Gastroesophageal sphincter (tissue), 4 donors: ENCODE measurements at regions not wholly inside any gene's neighbourhood (a gene's known extent, or its start where the extent isn't known, plus 50 kb on each side); places are given as distances from the start of the nearest gene placed in this dataset.

ENCODE experiments used
- ATAC-seq: fragments of 150-250 bp; one replicate; pipeline ENCODE4 v1.9.1; 2016; ENCODE audit warnings: mild to moderate bottlenecking, moderate library complexity
- H3K27ac ChIP-seq, 4 donors: fragments of 200-600 bp; sonication (generic) in 3 of 4; 1 replicate in 3 of 4; 2 replicates in 1 of 4; pipeline ENCODE4 v1.5.1; 2016 to 2019
- H3K27me3 ChIP-seq: fragments of 200-600 bp; sonication (generic); one replicate; pipeline ENCODE4 v1.5.1; 2019
- H3K36me3 ChIP-seq, 2 donors: fragments of 200-600 bp; sonication (generic); one replicate each; pipeline ENCODE4 v1.5.1; 2019; ENCODE audit warnings: control low read depth in 1 of 2
- H3K4me1 ChIP-seq, 3 donors: fragments of 200-600 bp; sonication (generic); 1 replicate in 2 of 3; 2 replicates in 1 of 3; pipeline ENCODE4 v1.5.1; 2016 to 2019; ENCODE audit warnings: control low read depth in 2 of 3
- H3K4me3 ChIP-seq, 2 donors: fragments of 200-600 bp; sonication (generic); one replicate each; pipeline ENCODE4 v1.5.1; 2019; ENCODE audit warnings: mild to moderate bottlenecking in 1 of 2, moderate library complexity in 1 of 2
- H3K9me3 ChIP-seq, 3 donors: fragments of 200-600 bp; sonication (generic); one replicate each; pipeline ENCODE4 v1.5.1; 2017 to 2019; ENCODE audit warnings: control low read depth in 2 of 3
- CTCF ChIP-seq, 4 experiments: fragments of 200-600 bp in 2 of 4; fragments of 450-650 bp in 2 of 4; sonication (generic) in 1 of 4; IDR thresholded peaks; one replicate each; pipeline ENCODE4 v1.5.1; 2017 to 2019; ENCODE audit warnings: antibody characterized with exemption in 4 of 4, mild to moderate bottlenecking in 2 of 4, moderate library complexity in 2 of 4
- EP300 ChIP-seq: sonication (generic); formaldehyde crosslinking; IDR thresholded peaks from one replicate; pipeline ENCODE4 v1.6.1; 2017; ENCODE audit warnings: antibody characterized with exemption, mild to moderate bottlenecking
- POLR2A ChIP-seq, 2 donors: fragments of 450-650 bp; IDR thresholded peaks; one replicate each; pipeline ENCODE4 v1.6.1; 2017; ENCODE audit warnings: antibody characterized with exemption in 2 of 2, mild to moderate bottlenecking in 2 of 2, moderate library complexity in 1 of 2
- POLR2AphosphoS5 ChIP-seq: sonication (generic); formaldehyde crosslinking; IDR thresholded peaks from one replicate; pipeline ENCODE4 v1.6.1; 2017; ENCODE audit warnings: antibody characterized with exemption
- WGBS, 2 donors: methylation state at CpG; one replicate each; pipeline ENCODE4 v1.1.5; 2018; ENCODE audit warnings: low coverage in 1 of 2; 5-methylcytosine and 5-hydroxymethylcytosine counted together

GRCh38 chr5:165836046-165836445 lies 2330.6 kb downstream of the MAT2B start:
- no peaks in the 10 kb centered on the region for H3K9me3 ChIP-seq
- no peaks in the 10 kb centered on the region for H3K4me1 ChIP-seq
- TF ChIP-seq POLR2A (IDR thresholded peaks at IDR 0.05) (no peak), POLR2AphosphoS5 (no peak), CTCF (IDR thresholded peaks at IDR 0.05) (no peak), EP300 (no peak)
- 68% methylated on average over 1 of the region's 1 CpG; no CpG with 5 or more reads in 1 of the 2 donors for WGBS, 2 donors
- H3K27ac ChIP-seq: no peak overlapping the region
- ATAC-seq: no peak
- H3K36me3 ChIP-seq: no peaks in the 10 kb centered on the region
- H3K27me3 ChIP-seq: no peaks in the 10 kb centered on the region
- H3K4me3 ChIP-seq: no peak overlapping the region

DNA sequence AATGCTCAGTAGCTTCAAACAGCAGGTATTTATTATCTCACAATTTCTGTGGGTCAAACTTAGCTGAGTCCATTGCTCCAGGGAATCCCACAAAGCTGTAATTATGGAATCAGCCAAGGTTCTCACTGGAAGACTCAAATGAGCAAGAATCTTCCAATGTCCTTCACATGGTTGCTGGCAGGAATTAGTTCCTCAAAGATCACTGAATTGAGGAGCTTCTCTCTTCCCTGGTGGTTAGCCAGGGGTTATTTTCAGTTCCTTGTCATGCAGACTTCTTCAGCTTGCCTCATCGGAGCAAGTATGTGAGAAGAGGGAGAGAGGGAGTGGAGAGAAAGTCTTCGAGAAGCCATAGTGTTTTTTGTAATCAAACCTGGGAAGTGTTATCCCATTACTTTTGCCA lies 2331.9 kb downstream of the MAT2B start:
- Histone ChIP-seq H3K27me3 (no peaks in the 10 kb centered on the region), H3K4me3 (no peak overlapping the region), H3K36me3 (no peaks in the 10 kb centered on the region), H3K9me3 (no peaks in the 10 kb centered on the region), H3K27ac (no peak overlapping the region), H3K4me1 (no peaks in the 10 kb centered on the region)
- no peak for ATAC-seq
- WGBS, 2 donors: 68 to 69% methylated on average over 2 of the region's 2 CpGs
- no peak for TF ChIP-seq EP300
- TF ChIP-seq CTCF (IDR thresholded peaks at IDR 0.05): no peak
- no peak for TF ChIP-seq POLR2AphosphoS5
- TF ChIP-seq POLR2A (IDR thresholded peaks at IDR 0.05): no peak

DNA sequence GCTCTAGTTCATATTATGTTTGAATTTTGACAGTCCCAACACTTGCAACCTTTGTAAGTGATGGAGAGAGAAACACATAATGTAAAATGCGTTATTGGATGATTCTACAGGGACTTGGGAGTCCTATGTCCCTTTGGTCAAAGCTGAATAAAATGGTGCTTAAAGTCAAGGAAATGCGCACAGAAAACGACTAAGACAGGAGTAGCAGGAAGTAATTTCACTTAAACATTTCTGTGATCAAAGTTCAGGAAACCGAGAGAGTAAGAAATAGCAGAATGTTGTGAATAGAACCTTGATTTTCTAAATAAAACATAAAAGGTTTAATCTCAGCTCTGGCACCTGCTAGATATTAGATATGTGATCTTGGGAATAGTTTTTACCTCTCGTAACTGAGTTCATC lies 2339.2 kb downstream of the MAT2B start:
- 87% methylated on average over 5 of the region's 5 CpGs for WGBS, 2 donors
- no peak overlapping the region for H3K27ac ChIP-seq
- H3K9me3 ChIP-seq: no peaks in the 10 kb centered on the region
- no peaks in the 10 kb centered on the region for H3K36me3 ChIP-seq
- no peak overlapping the region for H3K4me3 ChIP-seq
- no peak for TF ChIP-seq POLR2AphosphoS5
- no peak for TF ChIP-seq POLR2A (IDR thresholded peaks at IDR 0.05)
- H3K4me1 ChIP-seq: no peaks in the 10 kb centered on the region
- no peak for ATAC-seq
- no peaks in the 10 kb centered on the region for H3K27me3 ChIP-seq

GRCh38 chr5:165858118-165858517 lies 2352.7 kb downstream of the MAT2B start:
- TF ChIP-seq POLR2AphosphoS5: no peak
- no peak for TF ChIP-seq EP300
- Histone ChIP-seq H3K27me3 (no peaks in the 10 kb centered on the region), H3K4me1 (no peaks in the 10 kb centered on the region), H3K36me3 (no peaks in the 10 kb centered on the region), H3K27ac (no peak overlapping the region), H3K4me3 (no peak overlapping the region), H3K9me3 (no peaks in the 10 kb centered on the region)
- 80 to 100% methylated on average over 1 of the region's 1 CpG for WGBS, 2 donors
- ATAC-seq: no peak

DNA sequence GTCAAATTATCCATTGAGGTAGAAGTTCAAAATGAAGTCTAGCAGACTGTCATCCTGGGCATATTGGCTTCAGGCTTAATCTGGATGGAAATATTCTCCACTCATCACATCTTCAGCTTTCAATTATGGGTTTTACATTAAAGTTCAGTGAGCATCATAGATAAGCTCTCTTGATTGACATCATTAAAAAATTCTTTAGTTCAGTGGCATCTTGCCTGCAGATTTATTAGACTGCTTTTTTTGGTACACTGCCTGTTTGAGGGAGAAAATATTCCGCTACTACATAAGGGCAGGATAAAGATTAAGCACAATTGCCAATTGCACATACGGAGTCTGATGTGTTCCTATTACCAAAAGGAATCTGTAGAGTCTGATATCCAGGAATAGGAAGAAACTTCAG lies 2353.8 kb downstream of the MAT2B start:
- Histone ChIP-seq H3K27me3 (no peaks in the 10 kb centered on the region), H3K4me1 (no peaks in the 10 kb centered on the region), H3K4me3 (no peak overlapping the region), H3K36me3 (no peaks in the 10 kb centered on the region), H3K27ac (no peak overlapping the region), H3K9me3 (no peaks in the 10 kb centered on the region)
- TF ChIP-seq CTCF (IDR thresholded peaks at IDR 0.05) (no peak), POLR2AphosphoS5 (no peak), EP300 (no peak), POLR2A (IDR thresholded peaks at IDR 0.05) (no peak)
- no peak for ATAC-seq
- WGBS, 2 donors: 67 to 90% methylated on average over 1 to 2 of the region's 2 CpGs

DNA sequence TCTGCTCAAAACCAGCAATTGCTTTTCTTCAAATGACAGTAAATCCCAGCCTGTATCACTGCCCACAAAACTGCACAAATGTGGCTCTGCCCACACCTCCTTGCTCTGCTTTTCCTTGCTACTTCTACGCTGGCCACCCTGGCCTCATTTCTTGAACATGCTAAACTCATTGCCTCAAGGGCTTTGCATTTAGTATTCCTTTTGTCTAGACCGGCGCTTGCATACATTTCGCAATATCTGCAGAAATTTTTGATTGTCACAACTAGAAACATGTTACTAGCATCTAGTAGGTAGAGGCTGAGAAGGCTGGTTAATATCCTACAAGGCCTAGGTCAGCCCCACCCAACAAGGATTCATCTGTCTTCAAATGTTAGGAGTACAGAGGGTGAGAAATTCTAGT lies 2357.8 kb downstream of the MAT2B start:
- TF ChIP-seq EP300 (no peak), POLR2AphosphoS5 (no peak), POLR2A (IDR thresholded peaks at IDR 0.05) (no peak), CTCF (IDR thresholded peaks at IDR 0.05) (no peak)
- Histone ChIP-seq H3K4me1 (no peaks in the 10 kb centered on the region), H3K36me3 (no peaks in the 10 kb centered on the region), H3K4me3 (no peak overlapping the region), H3K27me3 (no peaks in the 10 kb centered on the region), H3K9me3 (no peaks in the 10 kb centered on the region), H3K27ac (no peak overlapping the region)
- 50 to 95% methylated on average over 1 to 3 of the region's 4 CpGs for WGBS, 2 donors
- no peak for ATAC-seq
